EL (cell line): ENCODE measurements at regions not wholly inside any gene's neighbourhood (a gene's known extent, or its start where the extent isn't known, plus 50 kb on each side); places are given as distances from the start of the nearest gene placed in this dataset.

Experiments used
- DNase-seq: peaks from one replicate; pipeline ENCODE4 v3.0.0-alpha.2; 2016

- DNase-seq = no peak
Observed at GRCh38 chr11:92808022-92808421, 161.4 kb upstream of the MTNR1B start.

GRCh38 chr11:92810423-92811064 is 158.9 kb upstream of the MTNR1B start:
- no peak for DNase-seq

DNA sequence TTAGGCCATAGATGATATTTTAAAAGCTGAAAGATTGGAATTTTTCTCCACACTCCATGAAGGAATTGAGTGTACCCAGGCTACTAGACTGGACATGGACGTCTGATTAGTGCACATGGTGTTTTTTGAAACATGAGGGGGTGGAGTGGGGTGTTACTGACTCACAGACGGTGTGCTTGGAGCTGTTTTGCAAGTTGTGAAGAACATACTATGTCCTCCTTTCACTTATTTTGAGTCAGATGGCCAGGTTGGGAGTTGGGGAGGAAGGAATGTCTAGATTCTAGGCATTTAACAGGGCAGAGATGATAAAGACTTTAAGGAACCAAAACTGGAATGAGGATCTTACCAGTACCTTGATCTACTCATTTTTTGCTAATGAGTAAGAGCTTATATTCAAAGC is 158.1 kb upstream of the MTNR1B start:
- no peak for DNase-seq

- no peak for DNase-seq
Observed at GRCh38 chr11:92812841-92813240, 156.6 kb upstream of the MTNR1B start.

GRCh38 chr11:92819830-92820229 is 149.6 kb upstream of the MTNR1B start:
- DNase-seq = peak; percentile 8

DNA sequence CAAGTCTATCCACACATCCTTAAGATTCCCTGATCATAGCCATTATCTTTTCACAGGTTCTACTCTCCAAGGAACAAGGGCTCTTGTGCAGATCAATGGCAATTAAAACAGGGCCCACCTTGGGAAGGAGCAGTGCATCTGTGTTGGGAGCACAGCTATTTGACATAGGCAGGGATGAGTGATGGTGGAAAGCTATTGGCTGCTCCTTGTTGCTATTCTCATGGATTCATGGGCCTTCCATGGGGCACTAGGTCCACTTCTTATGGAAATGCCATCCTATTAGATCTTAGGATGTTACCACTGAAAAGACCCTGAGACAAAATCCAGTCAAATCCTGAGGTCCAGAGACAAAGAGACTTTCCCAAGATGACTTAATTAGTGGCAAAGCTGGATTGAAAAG is 148.6 kb upstream of the MTNR1B start:
- no peak for DNase-seq

GRCh38 chr11:92822410-92822809 is 147.0 kb upstream of the MTNR1B start:
- no peak for DNase-seq

GRCh38 chr11:92826136-92826535 is 143.3 kb upstream of the MTNR1B start:
- DNase-seq = peak; percentile 66

DNA sequence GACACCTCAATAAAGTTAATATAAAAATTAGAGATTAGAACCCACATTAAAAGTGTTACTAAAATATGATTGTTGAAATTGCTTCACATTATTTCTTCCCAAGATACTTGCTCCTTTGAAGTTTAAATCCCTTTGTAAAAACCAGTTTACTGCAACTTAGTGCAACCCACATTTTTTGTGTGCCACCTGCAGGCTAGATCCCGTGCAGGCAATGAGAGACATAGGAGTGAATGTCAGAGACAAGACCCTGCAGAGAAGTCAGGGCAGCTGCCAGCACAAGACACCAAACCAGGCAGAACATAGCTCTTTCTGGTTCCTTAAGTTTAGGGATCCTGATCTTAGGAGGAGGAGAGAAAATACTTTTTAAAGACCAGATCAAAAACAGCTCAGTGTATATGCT is 142.8 kb upstream of the MTNR1B start:
- no peak for DNase-seq

- no peak for DNase-seq
Observed at GRCh38 chr11:92827132-92827531, 142.3 kb upstream of the MTNR1B start.

- no peak for DNase-seq
Observed at GRCh38 chr11:92828556-92828955, 140.9 kb upstream of the MTNR1B start.

DNA sequence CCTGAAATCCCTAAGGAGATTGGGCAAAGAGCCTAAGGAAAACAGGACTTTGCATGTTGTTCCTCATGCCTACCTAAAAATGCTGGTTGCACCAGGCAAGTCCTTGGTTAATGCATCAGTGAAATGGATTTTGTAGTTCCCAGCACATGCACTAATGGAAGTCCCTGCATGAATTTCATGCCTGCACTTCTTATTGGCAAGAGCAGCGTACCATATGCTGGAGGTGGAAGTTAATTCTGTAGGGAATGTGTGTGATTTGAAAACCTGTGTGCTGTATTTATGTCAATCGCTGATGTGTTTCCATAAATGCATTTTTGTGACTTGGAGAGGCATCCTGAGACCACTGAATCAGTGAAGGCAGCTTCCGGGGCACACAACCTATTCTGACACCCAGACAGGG is 140.3 kb upstream of the MTNR1B start:
- DNase-seq = no peak

DNA sequence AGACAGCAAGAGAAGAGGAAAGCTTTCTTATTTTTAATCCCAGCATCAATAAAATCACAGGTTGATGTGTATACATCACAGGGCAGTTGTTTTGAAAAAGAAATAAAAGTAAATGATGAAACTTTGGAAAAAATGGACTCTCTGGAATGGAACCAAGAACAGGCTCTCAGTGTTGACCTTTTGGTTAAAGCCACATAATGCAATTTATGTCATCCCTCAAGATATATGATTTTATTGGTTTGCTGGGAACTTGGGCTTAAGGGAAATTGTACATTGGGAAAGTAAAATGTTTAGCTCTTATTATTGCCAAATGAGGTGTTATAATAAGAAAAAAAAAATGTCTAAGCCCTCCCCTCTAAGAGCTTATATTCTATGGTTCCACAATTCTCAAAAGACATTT is 139.8 kb upstream of the MTNR1B start:
- DNase-seq = no peak

GRCh38 chr11:92830377-92831155 is 138.9 kb upstream of the MTNR1B start:
- no peak for DNase-seq

DNA sequence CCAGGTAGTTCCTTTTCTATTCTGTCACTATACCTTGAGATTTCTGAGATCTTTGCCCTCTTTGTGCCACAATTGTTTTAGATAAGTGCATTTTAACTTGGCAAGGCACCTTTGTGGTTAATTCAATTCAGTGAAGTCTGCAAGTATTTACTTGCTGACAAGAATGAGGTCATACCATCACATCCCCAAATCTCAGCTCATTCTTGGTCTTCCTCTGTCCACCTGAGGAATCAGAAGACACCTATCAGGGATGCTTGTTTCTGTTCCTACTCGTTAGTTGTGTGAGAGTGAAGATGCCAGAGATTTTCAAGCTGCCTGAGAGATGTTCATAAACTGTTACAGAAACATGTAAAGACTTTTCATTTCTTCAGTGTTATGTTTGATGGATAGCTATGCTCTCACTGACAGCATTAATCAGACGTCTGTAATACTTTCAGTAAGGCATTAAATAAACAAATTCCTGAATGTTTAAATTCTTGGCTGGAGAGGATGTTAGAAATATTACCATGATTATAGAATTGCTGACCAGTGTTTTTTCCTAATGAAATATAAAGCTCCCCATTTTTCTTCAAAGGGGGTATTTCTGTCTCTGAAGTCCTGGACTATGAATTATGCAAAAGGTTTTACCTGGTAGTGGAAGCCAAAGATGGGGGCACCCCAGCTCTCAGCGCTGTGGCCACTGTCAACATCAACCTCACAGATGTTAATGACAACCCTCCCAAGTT is 135.0 kb upstream of the MTNR1B start:
- DNase-seq = no peak

DNA sequence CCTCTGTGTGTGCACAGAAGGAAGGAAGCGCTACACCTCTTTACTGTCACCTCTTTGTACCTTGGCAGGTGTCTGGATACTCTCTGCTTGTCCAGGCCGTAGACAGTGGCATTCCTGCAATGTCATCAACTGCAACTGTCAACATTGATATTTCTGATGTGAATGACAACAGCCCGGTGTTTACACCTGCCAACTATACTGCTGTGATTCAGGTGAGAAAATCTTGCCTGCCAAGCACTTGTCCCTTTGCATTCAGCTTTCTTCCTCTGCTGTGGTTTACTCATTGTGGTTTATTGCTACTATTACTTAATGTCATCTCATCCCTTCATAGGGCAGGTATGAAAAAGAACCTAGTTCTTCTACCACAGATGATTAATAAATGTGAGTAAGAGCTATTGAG is 131.9 kb upstream of the MTNR1B start:
- DNase-seq = no peak

- no peak for DNase-seq
Observed at GRCh38 chr11:92838759-92839310, 130.6 kb upstream of the MTNR1B start.

DNA sequence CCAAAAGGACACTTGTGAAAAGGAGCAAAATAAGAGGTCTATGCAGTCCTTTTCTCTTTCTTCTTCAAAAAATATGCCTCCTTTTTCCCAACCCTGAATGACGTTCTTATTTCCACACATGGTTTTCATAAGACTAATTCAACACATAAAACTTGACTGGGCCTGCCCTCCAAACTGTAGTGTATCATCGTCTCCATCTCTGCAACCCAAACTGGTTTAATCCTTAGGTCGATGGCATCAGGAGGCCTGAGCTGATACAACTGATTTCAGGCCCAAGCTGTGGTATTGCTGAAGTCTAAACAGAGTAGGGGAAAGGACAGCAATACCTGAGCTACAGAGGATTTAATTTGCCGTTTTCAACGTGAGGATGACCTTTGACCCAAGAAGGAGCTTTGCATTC is 130.0 kb upstream of the MTNR1B start:
- DNase-seq = no peak

- DNase-seq = peak; percentile 49
Observed at GRCh38 chr11:92841719-92842118, 127.7 kb upstream of the MTNR1B start.

GRCh38 chr11:92843455-92843854 is 126.0 kb upstream of the MTNR1B start:
- no peak for DNase-seq

- no peak for DNase-seq
Observed at GRCh38 chr11:92844197-92844596, 125.3 kb upstream of the MTNR1B start.

DNA sequence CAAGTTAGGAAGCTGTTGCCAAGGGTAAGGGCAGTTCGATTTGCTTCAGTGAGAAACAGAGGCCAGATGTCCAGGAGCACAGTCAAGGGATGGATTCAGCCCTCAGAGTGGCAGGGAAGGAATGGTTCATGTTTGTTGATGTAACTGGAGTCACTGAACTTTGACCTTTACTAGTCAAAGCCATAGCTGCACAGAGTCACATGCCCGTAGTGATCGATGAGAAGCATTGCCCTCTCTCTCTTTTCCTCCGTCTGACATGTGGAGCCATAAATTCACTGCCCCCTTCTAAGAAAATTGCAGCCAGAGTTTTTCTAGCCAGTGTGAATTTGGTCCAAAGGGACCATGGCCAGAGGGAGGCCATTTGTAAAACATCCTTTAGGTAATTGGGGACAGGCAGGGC is 124.1 kb upstream of the MTNR1B start:
- DNase-seq = no peak

GRCh38 chr11:92845805-92846204 is 123.6 kb upstream of the MTNR1B start:
- DNase-seq = peak; percentile 25
